HG02981 (cell line): ENCODE measurements at regions not wholly inside any gene's neighbourhood (a gene's known extent, or its start where the extent isn't known, plus 50 kb on each side); places are given as distances from the start of the nearest gene placed in this dataset.
"Not testable (repeated sequence)": the region's sequence is repeated elsewhere in the genome, so short reads cannot be mapped to it uniquely, and the experiment has no call there.

Experiments
- ATAC-seq: cut with Tn5 transposase; IDR thresholded peaks from one replicate; pipeline ENCODE4 v1.9.1; 2021; ENCODE audit warnings: mild to moderate bottlenecking, moderate library complexity; ENCODE audit not compliant: unreplicated experiment

- ATAC-seq = no peak
Observed at GRCh38 chr4:97300561-97300960, 842.7 kb downstream of the STPG2 start.

- no peak for ATAC-seq
Observed at GRCh38 chr4:97305351-97305750, 837.9 kb downstream of the STPG2 start.

- no peak for ATAC-seq
Observed at GRCh38 chr4:97309121-97309520, 834.2 kb downstream of the STPG2 start.

- no peak for ATAC-seq
Observed at GRCh38 chr4:97317201-97317600, 826.1 kb downstream of the STPG2 start.

GRCh38 chr4:97317671-97318070 is 825.6 kb downstream of the STPG2 start:
- no peak for ATAC-seq

- not testable (repeated sequence) for ATAC-seq
Observed at GRCh38 chr4:97325751-97326150, 817.5 kb downstream of the STPG2 start.

GRCh38 chr4:97330917-97331316 is 812.4 kb downstream of the STPG2 start:
- ATAC-seq = no peak

- no peak for ATAC-seq
Observed at GRCh38 chr4:97334348-97334747, 808.9 kb downstream of the STPG2 start.

- no peak for ATAC-seq
Observed at GRCh38 chr4:97349468-97350186, 793.6 kb downstream of the STPG2 start.

- ATAC-seq = no peak
Observed at GRCh38 chr4:97353876-97354275, 789.4 kb downstream of the STPG2 start.

GRCh38 chr4:97359826-97360225 is 783.5 kb downstream of the STPG2 start:
- no peak for ATAC-seq

GRCh38 chr4:97360733-97361132 is 782.5 kb downstream of the STPG2 start:
- no peak for ATAC-seq

GRCh38 chr4:97367878-97368277 is 775.4 kb downstream of the STPG2 start:
- no peak for ATAC-seq

- no peak for ATAC-seq
Observed at GRCh38 chr4:97370568-97370967, 772.7 kb downstream of the STPG2 start.

GRCh38 chr4:97374526-97374925 is 768.8 kb downstream of the STPG2 start:
- ATAC-seq = no peak

GRCh38 chr4:97386969-97387368 is 756.3 kb downstream of the STPG2 start:
- ATAC-seq = no peak

- no peak for ATAC-seq
Observed at GRCh38 chr4:97394653-97395052, 748.6 kb downstream of the STPG2 start.

- no peak for ATAC-seq
Observed at GRCh38 chr4:97396097-97396496, 747.2 kb downstream of the STPG2 start.

GRCh38 chr4:97396605-97397004 is 746.7 kb downstream of the STPG2 start:
- ATAC-seq = no peak

GRCh38 chr4:97404876-97405523 is 738.3 kb downstream of the STPG2 start:
- no peak for ATAC-seq

GRCh38 chr4:97411356-97411755 is 731.9 kb downstream of the STPG2 start:
- ATAC-seq = no peak

GRCh38 chr4:97412331-97412730 is 730.9 kb downstream of the STPG2 start:
- no peak for ATAC-seq

GRCh38 chr4:97414161-97414560 is 729.1 kb downstream of the STPG2 start:
- ATAC-seq = no peak
